ENCODE measurements at regions not wholly inside any gene's neighbourhood (a gene's known extent, or its start where the extent isn't known, plus 50 kb on each side); places are given as distances from the start of the nearest gene placed in this dataset.

DNA sequence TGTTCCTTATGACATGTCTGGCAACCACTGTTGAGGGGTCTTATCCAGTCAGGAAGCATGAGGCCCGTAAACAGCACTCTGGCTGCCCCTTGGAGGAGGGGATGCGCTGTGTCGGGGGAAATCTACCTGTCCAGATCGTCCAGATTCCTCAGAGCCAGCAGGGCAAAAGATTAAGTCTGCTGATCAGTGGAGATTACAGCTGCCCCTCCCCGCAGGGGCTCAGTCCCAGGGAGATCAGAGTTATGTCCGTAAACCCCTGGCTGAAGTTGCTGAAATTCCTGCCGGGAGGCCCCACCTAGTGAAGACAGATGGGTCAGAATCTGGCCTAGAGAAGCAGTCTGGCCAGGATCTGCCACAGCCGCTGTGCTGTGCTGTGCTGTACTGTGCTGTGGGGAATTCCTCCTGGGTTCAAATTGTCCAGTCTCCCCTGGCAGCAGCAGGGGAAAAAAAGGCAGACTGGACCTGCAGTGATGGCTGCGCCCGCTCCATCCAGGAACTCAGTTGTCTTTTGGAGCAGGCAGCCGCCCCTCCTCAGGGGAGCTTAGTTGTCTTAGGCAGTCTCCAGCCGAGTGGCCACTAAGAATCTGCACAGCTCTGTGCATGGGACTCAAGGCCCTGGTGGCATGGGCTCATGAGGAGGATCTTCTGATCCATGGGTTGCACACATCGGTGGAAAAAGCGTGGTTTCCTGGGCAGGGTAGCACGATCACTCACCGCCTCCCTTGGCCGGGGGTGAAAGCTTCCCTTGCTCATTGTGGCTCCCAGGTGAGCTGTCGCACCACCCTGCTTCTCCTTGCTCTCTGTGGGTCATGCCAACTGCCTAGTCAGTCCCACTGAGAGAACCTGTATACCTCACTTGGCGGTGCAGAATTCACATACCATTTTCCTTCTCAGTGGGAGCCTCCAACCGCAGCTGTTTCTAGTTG, 1368.8 kb upstream of the ADGRB3 start:
- CTCF ChIA-PET: no interaction called here
- TF ChIP-seq ZNF335 (tag by site-specific recombination; conservative IDR thresholded peaks at IDR 0.05) (no peak), ZNF248 (tag by site-specific recombination; IDR thresholded peaks at IDR 0.05) (no peak), ZNF155 (tag by site-specific recombination; IDR thresholded peaks at IDR 0.05) (no peak), ZSCAN23 (tag by site-specific recombination; IDR thresholded peaks at IDR 0.05) (no peak), ZNF76 (tag by site-specific recombination; IDR thresholded peaks at IDR 0.05; ENCODE audit: borderline replicate concordance, low read depth) (no peak), MYNN (tag by site-specific recombination; IDR thresholded peaks at IDR 0.05; ENCODE audit: borderline replicate concordance) (no peak)
- POLR2A ChIA-PET: no interaction called here
- H3K4me1 ChIP-seq (ENCODE audit: control insufficient read depth, insufficient read depth, low read length): no peaks in the 10 kb centered on the region
- H3K9me3 ChIP-seq (ENCODE audit: control insufficient read depth, insufficient read depth, low read depth, low read length): no peaks in the 10 kb centered on the region
- H3K4me3 ChIP-seq (ENCODE audit: low read depth, low read length): no peak overlapping the region
- H3K27ac ChIP-seq (ENCODE audit: extremely low read depth, low read depth, low read length): no peak overlapping the region
- H3K36me3 ChIP-seq (ENCODE audit: control insufficient read depth in 2 of 2, insufficient read depth in 1 of 2, low read length in 2 of 2): no peaks in the 10 kb centered on the region

DNA sequence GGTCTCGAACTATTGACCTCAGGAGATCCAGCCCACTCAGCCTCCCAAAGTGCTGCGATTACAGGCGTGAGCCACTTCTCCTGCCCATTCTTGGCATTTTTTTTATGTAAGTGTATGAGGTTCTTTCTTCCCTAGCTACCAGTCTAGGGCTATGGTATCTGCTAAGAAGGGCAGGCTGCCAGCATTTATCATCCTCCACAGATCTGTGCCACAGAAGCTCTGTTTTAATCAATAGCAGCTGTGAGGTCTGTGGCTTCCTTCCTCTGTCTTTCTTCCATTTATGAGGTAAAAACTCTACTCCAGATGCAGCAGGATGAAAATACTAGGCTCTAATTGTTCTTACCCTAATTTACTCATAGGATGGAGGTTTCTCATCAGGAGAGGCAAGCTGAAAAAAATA, 1382.4 kb upstream of the ADGRB3 start:
- no peaks in the 10 kb centered on the region for H3K9me3 ChIP-seq (ENCODE audit: control insufficient read depth, insufficient read depth, low read depth, low read length)
- no peak for TF ChIP-seq SETDB1 (IDR thresholded peaks at IDR 0.05; ENCODE audit: insufficient read length, low read length)
- TF ChIP-seq ZNF184 (tag by site-specific recombination; IDR thresholded peaks at IDR 0.05): no peak
- no peak for TF ChIP-seq ZBTB7A (tag by site-specific recombination; IDR thresholded peaks at IDR 0.05; ENCODE audit: low read depth)
- TF ChIP-seq, protein P1, sequence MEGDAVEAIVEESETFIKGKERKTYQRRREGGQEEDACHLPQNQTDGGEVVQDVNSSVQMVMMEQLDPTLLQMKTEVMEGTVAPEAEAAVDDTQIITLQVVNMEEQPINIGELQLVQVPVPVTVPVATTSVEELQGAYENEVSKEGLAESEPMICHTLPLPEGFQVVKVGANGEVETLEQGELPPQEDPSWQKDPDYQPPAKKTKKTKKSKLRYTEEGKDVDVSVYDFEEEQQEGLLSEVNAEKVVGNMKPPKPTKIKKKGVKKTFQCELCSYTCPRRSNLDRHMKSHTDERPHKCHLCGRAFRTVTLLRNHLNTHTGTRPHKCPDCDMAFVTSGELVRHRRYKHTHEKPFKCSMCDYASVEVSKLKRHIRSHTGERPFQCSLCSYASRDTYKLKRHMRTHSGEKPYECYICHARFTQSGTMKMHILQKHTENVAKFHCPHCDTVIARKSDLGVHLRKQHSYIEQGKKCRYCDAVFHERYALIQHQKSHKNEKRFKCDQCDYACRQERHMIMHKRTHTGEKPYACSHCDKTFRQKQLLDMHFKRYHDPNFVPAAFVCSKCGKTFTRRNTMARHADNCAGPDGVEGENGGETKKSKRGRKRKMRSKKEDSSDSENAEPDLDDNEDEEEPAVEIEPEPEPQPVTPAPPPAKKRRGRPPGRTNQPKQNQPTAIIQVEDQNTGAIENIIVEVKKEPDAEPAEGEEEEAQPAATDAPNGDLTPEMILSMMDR (tag by site-specific recombination; IDR thresholded peaks at IDR 0.05): no peak
- TF ChIP-seq, protein P2, sequence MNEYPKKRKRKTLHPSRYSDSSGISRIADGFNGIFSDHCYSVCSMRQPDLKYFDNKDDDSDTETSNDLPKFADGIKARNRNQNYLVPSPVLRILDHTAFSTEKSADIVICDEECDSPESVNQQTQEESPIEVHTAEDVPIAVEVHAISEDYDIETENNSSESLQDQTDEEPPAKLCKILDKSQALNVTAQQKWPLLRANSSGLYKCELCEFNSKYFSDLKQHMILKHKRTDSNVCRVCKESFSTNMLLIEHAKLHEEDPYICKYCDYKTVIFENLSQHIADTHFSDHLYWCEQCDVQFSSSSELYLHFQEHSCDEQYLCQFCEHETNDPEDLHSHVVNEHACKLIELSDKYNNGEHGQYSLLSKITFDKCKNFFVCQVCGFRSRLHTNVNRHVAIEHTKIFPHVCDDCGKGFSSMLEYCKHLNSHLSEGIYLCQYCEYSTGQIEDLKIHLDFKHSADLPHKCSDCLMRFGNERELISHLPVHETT (tag by site-specific recombination; IDR thresholded peaks at IDR 0.05): no peak
- no peak for TF ChIP-seq ZNF112 (tag by site-specific recombination; IDR thresholded peaks at IDR 0.05)
- TF ChIP-seq ZFP3 (tag by site-specific recombination; IDR thresholded peaks at IDR 0.05; ENCODE audit: low read depth): no peak
- TF ChIP-seq ZNF571 (tag by site-specific recombination; IDR thresholded peaks at IDR 0.05): no peak
- no peak for TF ChIP-seq TCF7L2 (IDR thresholded peaks at IDR 0.05; ENCODE audit: borderline replicate concordance, low read depth, low read length)
- TF ChIP-seq ZNF792 (tag by site-specific recombination; IDR thresholded peaks at IDR 0.05): no peak
- TF ChIP-seq, protein P3, sequence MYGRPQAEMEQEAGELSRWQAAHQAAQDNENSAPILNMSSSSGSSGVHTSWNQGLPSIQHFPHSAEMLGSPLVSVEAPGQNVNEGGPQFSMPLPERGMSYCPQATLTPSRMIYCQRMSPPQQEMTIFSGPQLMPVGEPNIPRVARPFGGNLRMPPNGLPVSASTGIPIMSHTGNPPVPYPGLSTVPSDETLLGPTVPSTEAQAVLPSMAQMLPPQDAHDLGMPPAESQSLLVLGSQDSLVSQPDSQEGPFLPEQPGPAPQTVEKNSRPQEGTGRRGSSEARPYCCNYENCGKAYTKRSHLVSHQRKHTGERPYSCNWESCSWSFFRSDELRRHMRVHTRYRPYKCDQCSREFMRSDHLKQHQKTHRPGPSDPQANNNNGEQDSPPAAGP (tag by site-specific recombination; IDR thresholded peaks at IDR 0.05): no peak
- no peak overlapping the region for H3K27ac ChIP-seq (ENCODE audit: extremely low read depth, low read depth, low read length)
- no peaks in the 10 kb centered on the region for H3K4me1 ChIP-seq (ENCODE audit: control insufficient read depth, insufficient read depth, low read length)
- ChIA-PET POLR2A (no interaction called here), CTCF (no interaction called here)
- H3K36me3 ChIP-seq (ENCODE audit: control insufficient read depth in 2 of 2, insufficient read depth in 1 of 2, low read length in 2 of 2): no peaks in the 10 kb centered on the region
- no peak overlapping the region for H3K4me3 ChIP-seq (ENCODE audit: low read depth, low read length)

DNA sequence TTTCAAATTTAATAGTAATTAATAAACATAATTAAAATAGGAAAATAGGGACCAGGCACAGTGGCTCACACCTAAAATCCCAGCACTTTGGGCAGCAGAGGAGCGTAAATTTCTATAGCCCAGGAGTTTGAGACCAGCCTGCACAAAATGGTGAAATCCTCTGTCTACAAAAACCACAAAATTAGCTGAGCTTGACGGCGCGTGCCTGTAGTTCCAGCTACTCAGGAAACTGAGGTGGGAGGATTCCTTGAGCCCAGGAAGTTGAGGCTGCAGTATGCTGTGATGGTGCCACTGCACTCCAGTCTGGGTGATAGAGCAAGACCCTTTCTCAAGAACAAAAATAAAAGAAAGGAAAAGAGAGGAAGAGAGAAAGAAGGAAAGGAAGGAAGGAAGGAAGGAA, 1387.0 kb upstream of the ADGRB3 start:
- ChIA-PET CTCF (no interaction called here), POLR2A (no interaction called here)
- Histone ChIP-seq H3K36me3 (ENCODE audit: control insufficient read depth in 2 of 2, insufficient read depth in 1 of 2, low read length in 2 of 2) (no peaks in the 10 kb centered on the region), H3K27ac (ENCODE audit: extremely low read depth, low read depth, low read length) (no peak overlapping the region), H3K4me1 (ENCODE audit: control insufficient read depth, insufficient read depth, low read length) (no peaks in the 10 kb centered on the region), H3K4me3 (ENCODE audit: low read depth, low read length) (no peak overlapping the region), H3K9me3 (ENCODE audit: control insufficient read depth, insufficient read depth, low read depth, low read length) (no peaks in the 10 kb centered on the region)
- no peak for TF ChIP-seq ZIC2 (tag by site-specific recombination; IDR thresholded peaks at IDR 0.05)
- TF ChIP-seq, protein P4, sequence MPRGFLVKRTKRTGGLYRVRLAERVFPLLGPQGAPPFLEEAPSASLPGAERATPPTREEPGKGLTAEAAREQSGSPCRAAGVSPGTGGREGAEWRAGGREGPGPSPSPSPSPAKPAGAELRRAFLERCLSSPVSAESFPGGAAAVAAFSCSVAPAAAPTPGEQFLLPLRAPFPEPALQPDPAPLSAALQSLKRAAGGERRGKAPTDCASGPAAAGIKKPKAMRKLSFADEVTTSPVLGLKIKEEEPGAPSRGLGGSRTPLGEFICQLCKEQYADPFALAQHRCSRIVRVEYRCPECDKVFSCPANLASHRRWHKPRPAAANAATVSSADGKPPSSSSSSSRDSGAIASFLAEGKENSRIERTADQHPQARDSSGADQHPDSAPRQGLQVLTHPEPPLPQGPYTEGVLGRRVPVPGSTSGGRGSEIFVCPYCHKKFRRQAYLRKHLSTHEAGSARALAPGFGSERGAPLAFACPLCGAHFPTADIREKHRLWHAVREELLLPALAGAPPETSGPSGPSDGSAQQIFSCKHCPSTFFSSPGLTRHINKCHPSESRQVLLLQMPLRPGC (tag by site-specific recombination; IDR thresholded peaks at IDR 0.05): no peak
- no peak for TF ChIP-seq KLF9 (tag by site-specific recombination; IDR thresholded peaks at IDR 0.05; ENCODE audit: low read depth)
- no peak for TF ChIP-seq ZNF629 (tag by site-specific recombination; IDR thresholded peaks at IDR 0.05)
- no peak for TF ChIP-seq ZNF596 (tag by site-specific recombination; IDR thresholded peaks at IDR 0.05)
- TF ChIP-seq ZFP69B (tag by site-specific recombination; IDR thresholded peaks at IDR 0.05): no peak
- TF ChIP-seq ZNF658 (tag by site-specific recombination; IDR thresholded peaks at IDR 0.05): no peak
- no peak for TF ChIP-seq ZSCAN23 (tag by site-specific recombination; IDR thresholded peaks at IDR 0.05)

Data from HEK293 (cell line).